Endothelial cell (in vitro differentiated cells): ENCODE measurements at regions not wholly inside any gene's neighbourhood (a gene's known extent, or its start where the extent isn't known, plus 50 kb on each side); places are given as distances from the start of the nearest gene placed in this dataset.

Experiments used
- DNase-seq: peaks from one replicate; pipeline ENCODE4 v3.0.0; 2021; ENCODE audit warnings: low spot score
- H3K27ac Mint-ChIP-seq: one replicate; pipeline ENCODE4 v1.8.0; 2021; ENCODE audit warnings: mixed read lengths, inconsistent platforms; ENCODE audit not compliant: unreplicated experiment
- H3K27me3 Mint-ChIP-seq: one replicate; pipeline ENCODE4 v1.8.0; 2021; ENCODE audit warnings: mild to moderate bottlenecking, moderate library complexity, mixed read lengths, inconsistent platforms; ENCODE audit not compliant: unreplicated experiment
- H3K36me3 Mint-ChIP-seq: one replicate; pipeline ENCODE4 v1.8.0; 2021; ENCODE audit warnings: mild to moderate bottlenecking, low read depth, mixed read lengths, inconsistent platforms; ENCODE audit not compliant: unreplicated experiment
- H3K4me1 Mint-ChIP-seq: one replicate; pipeline ENCODE4 v1.8.0; 2021; ENCODE audit warnings: mild to moderate bottlenecking, mixed read lengths, inconsistent platforms; ENCODE audit not compliant: unreplicated experiment
- H3K4me3 Mint-ChIP-seq: one replicate; pipeline ENCODE4 v1.8.0; 2021; ENCODE audit warnings: mild to moderate bottlenecking, mixed read lengths, inconsistent platforms; ENCODE audit not compliant: unreplicated experiment
- H3K9me3 Mint-ChIP-seq: one replicate; pipeline ENCODE4 v1.8.0; 2021; ENCODE audit warnings: mixed read lengths, inconsistent platforms; ENCODE audit not compliant: unreplicated experiment
- TF ChIP-seq, protein P1 (sequence below): fragments of 200-600 bp; sonication (generic); IDR thresholded peaks from one replicate; pipeline ENCODE4 v1.5.0; 2021; ENCODE audit warnings: antibody characterized with exemption; ENCODE audit not compliant: unreplicated experiment

DNA sequence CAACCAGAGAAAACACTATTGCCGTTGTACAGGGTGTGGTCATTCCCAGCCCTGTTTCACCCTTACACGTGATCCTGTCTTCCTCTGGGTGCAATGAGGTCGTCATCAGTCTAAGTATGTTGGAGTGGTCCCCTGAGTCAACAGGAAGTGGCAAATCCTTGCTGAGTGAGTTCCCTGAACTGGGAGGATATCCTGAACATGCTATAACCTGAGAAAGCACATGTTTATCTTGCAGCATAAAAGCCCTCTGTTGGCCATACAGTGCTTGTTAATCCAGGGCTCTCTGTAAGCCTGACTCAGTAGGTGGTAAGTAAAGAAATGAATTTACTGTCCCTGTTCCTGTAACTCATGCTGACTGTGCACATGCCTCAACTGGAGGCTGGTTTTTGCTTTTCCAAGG is 477.8 kb upstream of the RGMA start:
- no peaks in the 10 kb centered on the region for H3K36me3 Mint-ChIP-seq

DNA sequence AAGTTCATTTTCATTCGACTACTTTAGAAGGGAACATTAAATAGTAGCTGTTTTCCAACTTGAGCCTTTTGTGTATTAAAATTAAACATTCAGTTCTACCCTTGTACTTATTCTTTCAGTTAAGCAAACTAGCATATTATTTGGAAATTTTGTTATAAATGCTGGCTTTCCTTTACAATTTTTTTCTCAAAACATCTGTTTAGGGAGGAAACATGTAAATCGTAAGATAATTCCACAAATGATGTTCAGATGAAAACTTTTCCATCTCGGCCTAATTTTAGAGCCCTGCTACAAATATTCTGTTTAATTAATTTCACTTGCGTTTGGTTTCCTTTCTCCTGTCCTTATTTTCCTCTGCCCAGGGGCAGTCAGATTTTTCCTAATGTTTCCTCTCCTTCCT is 476.2 kb upstream of the RGMA start:
- TF ChIP-seq, protein P1, sequence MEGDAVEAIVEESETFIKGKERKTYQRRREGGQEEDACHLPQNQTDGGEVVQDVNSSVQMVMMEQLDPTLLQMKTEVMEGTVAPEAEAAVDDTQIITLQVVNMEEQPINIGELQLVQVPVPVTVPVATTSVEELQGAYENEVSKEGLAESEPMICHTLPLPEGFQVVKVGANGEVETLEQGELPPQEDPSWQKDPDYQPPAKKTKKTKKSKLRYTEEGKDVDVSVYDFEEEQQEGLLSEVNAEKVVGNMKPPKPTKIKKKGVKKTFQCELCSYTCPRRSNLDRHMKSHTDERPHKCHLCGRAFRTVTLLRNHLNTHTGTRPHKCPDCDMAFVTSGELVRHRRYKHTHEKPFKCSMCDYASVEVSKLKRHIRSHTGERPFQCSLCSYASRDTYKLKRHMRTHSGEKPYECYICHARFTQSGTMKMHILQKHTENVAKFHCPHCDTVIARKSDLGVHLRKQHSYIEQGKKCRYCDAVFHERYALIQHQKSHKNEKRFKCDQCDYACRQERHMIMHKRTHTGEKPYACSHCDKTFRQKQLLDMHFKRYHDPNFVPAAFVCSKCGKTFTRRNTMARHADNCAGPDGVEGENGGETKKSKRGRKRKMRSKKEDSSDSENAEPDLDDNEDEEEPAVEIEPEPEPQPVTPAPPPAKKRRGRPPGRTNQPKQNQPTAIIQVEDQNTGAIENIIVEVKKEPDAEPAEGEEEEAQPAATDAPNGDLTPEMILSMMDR: no peak
- Mint-ChIP-seq H3K36me3 (no peaks in the 10 kb centered on the region), H3K27ac (no peak overlapping the region), H3K27me3 (no peaks in the 10 kb centered on the region), H3K9me3 (no peaks in the 10 kb centered on the region), H3K4me3 (no peak overlapping the region), H3K4me1 (peaks cover 3% of the 10 kb centered on the region)
- DNase-seq: no peak

More for the DNA sequence above, 477.8 kb upstream of the RGMA start:
- no peak overlapping the region for H3K4me3 Mint-ChIP-seq
- H3K27ac Mint-ChIP-seq: no peak overlapping the region
- no peaks in the 10 kb centered on the region for H3K9me3 Mint-ChIP-seq
- DNase-seq: no peak
- TF ChIP-seq, protein P1: no peak
- no peaks in the 10 kb centered on the region for H3K27me3 Mint-ChIP-seq
- peaks cover 3% of the 10 kb centered on the region for H3K4me1 Mint-ChIP-seq

DNA sequence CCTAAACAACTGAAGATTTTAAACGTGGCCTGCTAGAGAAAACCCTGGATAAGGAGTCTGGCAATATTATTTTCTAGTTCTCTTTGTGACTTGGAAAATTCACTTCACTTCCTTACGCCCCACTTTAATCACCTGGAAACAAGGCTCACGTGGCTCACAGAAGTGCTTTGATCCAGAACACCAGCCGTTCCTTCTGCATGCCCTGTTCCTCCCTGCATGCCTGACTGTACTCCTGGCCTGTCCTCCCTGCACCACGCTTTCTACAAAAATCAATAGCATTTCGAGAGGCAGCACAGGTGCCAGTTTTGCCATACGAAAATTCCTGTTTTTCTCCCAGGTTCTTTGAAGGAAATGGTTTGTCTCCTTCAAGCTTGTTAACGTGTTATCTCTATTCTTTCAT is 474.2 kb upstream of the RGMA start:
- Mint-ChIP-seq H3K27ac (no peak overlapping the region), H3K9me3 (no peaks in the 10 kb centered on the region), H3K36me3 (no peaks in the 10 kb centered on the region), H3K4me1 (peaks cover 3% of the 10 kb centered on the region), H3K27me3 (no peaks in the 10 kb centered on the region), H3K4me3 (no peak overlapping the region)
- DNase-seq: no peak
- TF ChIP-seq, protein P1: no peak

DNA sequence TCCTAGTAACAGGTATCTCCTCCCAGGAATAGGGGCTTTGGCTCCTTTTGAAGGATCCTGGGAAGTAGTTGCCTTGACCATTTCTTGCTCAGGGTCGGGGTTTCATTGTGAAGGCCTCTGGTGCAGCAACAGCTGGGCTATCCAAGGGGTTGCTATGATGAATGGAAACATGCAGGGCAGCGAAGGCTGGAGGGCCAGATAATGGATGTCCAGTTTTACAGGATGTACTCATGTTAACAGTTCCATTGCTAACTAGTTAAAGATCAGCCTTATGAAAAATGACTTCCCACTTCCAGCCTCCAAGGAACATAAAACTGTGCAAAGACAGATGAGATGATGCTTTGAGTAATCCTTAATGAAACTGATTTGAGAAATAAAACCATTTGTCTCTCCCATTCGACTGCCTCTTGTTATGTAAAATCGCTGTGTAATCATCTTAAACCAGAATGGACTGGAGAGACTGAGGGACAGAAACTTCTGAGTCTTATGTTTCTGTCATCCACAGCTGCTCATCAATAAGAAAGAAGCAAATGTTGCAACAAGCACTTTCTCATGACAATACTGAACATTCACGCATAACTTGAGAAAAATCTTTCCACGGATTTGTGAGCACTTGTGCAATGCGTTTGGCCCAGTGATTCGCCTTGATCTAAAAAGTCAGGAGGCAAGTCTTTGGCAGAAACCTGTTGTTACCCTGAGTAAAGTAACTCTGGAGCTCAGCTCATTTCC is 473.5 kb upstream of the RGMA start:
- Mint-ChIP-seq H3K4me1 (peaks cover 3% of the 10 kb centered on the region), H3K27ac (no peak overlapping the region), H3K36me3 (no peaks in the 10 kb centered on the region), H3K9me3 (no peaks in the 10 kb centered on the region), H3K4me3 (no peak overlapping the region), H3K27me3 (no peaks in the 10 kb centered on the region)
- TF ChIP-seq, protein P1: no peak
- DNase-seq: no peak

DNA sequence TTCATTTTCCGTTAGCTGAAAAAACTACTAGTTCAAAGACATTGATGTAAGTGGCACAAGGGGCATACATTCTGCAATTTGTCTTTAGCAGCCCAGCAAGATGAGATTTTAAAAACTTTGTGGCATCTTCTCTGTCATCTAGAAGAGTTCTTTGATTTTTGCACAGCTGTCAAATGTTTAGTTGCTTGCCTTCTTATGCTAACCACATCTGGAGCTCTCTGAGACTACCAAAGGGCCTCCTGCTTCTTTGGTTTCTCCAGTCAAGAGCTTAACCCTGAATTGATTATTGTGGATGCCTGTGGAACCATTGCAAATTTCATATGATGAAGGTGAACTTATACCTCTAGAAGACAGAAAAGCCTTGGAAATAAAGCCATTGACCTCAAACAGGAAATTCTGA is 468.7 kb upstream of the RGMA start:
- H3K27me3 Mint-ChIP-seq: no peaks in the 10 kb centered on the region
- H3K36me3 Mint-ChIP-seq: no peaks in the 10 kb centered on the region
- TF ChIP-seq, protein P1: no peak
- no peaks in the 10 kb centered on the region for H3K9me3 Mint-ChIP-seq
- H3K4me3 Mint-ChIP-seq: no peak overlapping the region
- no peak for DNase-seq
- H3K27ac Mint-ChIP-seq: no peak overlapping the region
- H3K4me1 Mint-ChIP-seq: no peaks in the 10 kb centered on the region
